ENCODE measurements at regions not wholly inside any gene's neighbourhood (a gene's known extent, or its start where the extent isn't known, plus 50 kb on each side); places are given as distances from the start of the nearest gene placed in this dataset.

DNA sequence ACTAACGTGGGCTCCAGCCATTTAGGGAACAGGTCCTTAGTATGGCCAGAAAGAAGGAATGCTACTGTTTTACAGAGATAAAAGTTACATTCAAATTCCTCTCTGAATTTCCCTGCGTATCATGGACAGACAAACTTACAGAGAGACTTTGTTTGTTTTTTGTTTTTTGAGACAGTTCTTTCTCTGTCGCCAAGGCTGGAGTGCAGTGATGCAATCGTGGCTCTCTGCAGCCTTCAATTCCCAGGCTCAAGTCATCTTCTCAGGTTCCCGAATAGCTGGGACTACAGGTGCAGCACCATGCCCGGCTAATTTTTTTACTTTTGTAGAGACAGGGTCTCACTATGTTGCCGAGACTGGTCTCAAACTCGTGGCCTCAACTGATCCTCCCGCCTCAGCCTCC is 64.5 kb upstream of the MPP7 start:
- intact Hi-C loops (cut with micrococcal nuclease): no loop called here
- no TSS peak for BruUV-seq (replicated peaks)
- FAIRE-seq: no peak
- ChIA-PET POLR2A (no interaction called here), CTCF (interaction anchor here (0.9 to 1.5 kb wide), 2 partner anchors 14 to 26 kb away, joined by 3 to 4 read pairs; no protein-coding TSS in a partner anchor)
- no peaks in the 10 kb centered on the region for H3K9me3 ChIP-seq (replicated peaks; ENCODE audit: control insufficient read depth, insufficient read depth, low read length)
- H4K20me1 ChIP-seq (replicated peaks; ENCODE audit: control insufficient read depth, extremely low read depth, insufficient read depth, low read length): no peaks in the 10 kb centered on the region
- no peak overlapping the region for H2AFZ ChIP-seq (ENCODE audit: low read depth, low read length)
- H3K4me1 ChIP-seq (ENCODE audit: control insufficient read depth, extremely low read depth, insufficient read depth, low read length): no peaks in the 10 kb centered on the region
- H3K36me3 ChIP-seq (ENCODE audit: control insufficient read depth in 2 of 2, extremely low read depth in 1 of 2, insufficient read depth in 2 of 2, low read length in 2 of 2): no peaks in the 10 kb centered on the region
- dilution Hi-C loops (cut with MboI; ENCODE audit: extremely low pct_ligation_motif_present, low sequenced_read_pairs): no loop called here
- no peak overlapping the region for H3K9ac ChIP-seq (replicated peaks; ENCODE audit: extremely low read depth, insufficient read depth, low read length)
- no peak overlapping the region for H3K4me3 ChIP-seq (replicated peaks in 1 of 3; ENCODE audit: insufficient read depth in 1 of 3, low read depth in 1 of 3, low read length in 3 of 3)
- H3K27me3 ChIP-seq (ENCODE audit: control insufficient read depth in 2 of 2, insufficient read depth in 2 of 2, low read length in 2 of 2): peaks cover 0 to 2% of the 10 kb centered on the region in 2 experiments
- no peaks in the 10 kb centered on the region for H3K9me1 ChIP-seq (replicated peaks; ENCODE audit: control insufficient read depth, extremely low read depth, insufficient read depth, low read length)
- no peaks in the 10 kb centered on the region for H3K79me2 ChIP-seq (ENCODE audit: control insufficient read depth, insufficient read depth, low read length)
- DNase-seq (ENCODE audit: low read depth, low spot score): no peak
- H3K27ac ChIP-seq (ENCODE audit: insufficient read depth, low read depth, low read length): no peak overlapping the region
- TF ChIP-seq MYC (IDR thresholded peaks at IDR 0.05; ENCODE audit: low read depth, low read length): no peak
- TF ChIP-seq GATA2 (IDR thresholded peaks at IDR 0.05; ENCODE audit: insufficient read depth, insufficient read length, low read depth, low read length): no peak
- no peak for TF ChIP-seq POLR2AphosphoS5 (IDR thresholded peaks at IDR 0.05; ENCODE audit: insufficient read depth, low read depth, low read length)
- TF ChIP-seq JUN (IDR thresholded peaks at IDR 0.05; ENCODE audit: borderline replicate concordance, insufficient read depth, insufficient read length, low read depth): no peak
- TF ChIP-seq, protein P1, sequence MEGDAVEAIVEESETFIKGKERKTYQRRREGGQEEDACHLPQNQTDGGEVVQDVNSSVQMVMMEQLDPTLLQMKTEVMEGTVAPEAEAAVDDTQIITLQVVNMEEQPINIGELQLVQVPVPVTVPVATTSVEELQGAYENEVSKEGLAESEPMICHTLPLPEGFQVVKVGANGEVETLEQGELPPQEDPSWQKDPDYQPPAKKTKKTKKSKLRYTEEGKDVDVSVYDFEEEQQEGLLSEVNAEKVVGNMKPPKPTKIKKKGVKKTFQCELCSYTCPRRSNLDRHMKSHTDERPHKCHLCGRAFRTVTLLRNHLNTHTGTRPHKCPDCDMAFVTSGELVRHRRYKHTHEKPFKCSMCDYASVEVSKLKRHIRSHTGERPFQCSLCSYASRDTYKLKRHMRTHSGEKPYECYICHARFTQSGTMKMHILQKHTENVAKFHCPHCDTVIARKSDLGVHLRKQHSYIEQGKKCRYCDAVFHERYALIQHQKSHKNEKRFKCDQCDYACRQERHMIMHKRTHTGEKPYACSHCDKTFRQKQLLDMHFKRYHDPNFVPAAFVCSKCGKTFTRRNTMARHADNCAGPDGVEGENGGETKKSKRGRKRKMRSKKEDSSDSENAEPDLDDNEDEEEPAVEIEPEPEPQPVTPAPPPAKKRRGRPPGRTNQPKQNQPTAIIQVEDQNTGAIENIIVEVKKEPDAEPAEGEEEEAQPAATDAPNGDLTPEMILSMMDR (IDR thresholded peaks at IDR 0.05; ENCODE audit: extremely low read depth in 1 of 2, insufficient read depth in 1 of 2, low read depth in 1 of 2, low read length in 2 of 2): no peak
- H3K4me2 ChIP-seq (ENCODE audit: insufficient read depth, low read length): no peak overlapping the region

DNA sequence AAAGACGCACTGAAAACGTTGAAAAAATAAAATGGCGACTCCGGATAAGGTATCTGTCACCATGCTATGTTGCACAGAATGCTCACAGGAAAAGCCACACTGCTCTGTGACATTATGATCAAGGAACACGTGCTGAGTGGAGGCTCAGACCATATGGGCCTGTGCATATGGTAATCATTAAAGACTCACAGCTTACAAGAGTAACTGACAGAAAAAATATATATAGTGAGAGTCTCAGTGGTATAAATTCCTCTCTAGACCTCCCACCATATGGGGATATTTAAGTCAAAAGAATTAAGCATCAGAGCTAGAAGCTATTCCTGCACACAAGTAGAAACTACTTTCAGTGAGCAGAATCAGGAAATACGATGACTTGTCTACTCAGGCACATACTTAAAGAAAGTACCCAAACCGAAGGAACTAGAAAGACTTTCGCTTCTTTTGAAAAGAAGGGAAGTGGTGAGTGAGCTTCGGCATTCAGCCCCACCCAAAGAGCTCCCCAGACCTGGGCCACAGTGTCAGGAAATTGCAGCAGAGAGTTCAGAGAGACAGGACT is 65.1 kb upstream of the MPP7 start:
- POLR2A ChIA-PET: no interaction called here
- intact Hi-C loops (cut with micrococcal nuclease) (no loop called here), dilution Hi-C loops (cut with MboI; ENCODE audit: extremely low pct_ligation_motif_present, low sequenced_read_pairs) (no loop called here)
- H3K4me3 ChIP-seq (replicated peaks in 1 of 3; ENCODE audit: insufficient read depth in 1 of 3, low read depth in 1 of 3, low read length in 3 of 3): no peak overlapping the region
- H3K4me2 ChIP-seq (ENCODE audit: insufficient read depth, low read length): no peak overlapping the region
- FAIRE-seq (no peak), DNase-seq (ENCODE audit: low read depth, low spot score) (no peak)
- H3K27ac ChIP-seq (ENCODE audit: insufficient read depth, low read depth, low read length): no peak overlapping the region
- no TSS peak for BruUV-seq (replicated peaks)
- no peaks in the 10 kb centered on the region for H4K20me1 ChIP-seq (replicated peaks; ENCODE audit: control insufficient read depth, extremely low read depth, insufficient read depth, low read length)
- H3K36me3 ChIP-seq (ENCODE audit: control insufficient read depth in 2 of 2, extremely low read depth in 1 of 2, insufficient read depth in 2 of 2, low read length in 2 of 2): no peaks in the 10 kb centered on the region
- TF ChIP-seq GATA2 (IDR thresholded peaks at IDR 0.05; ENCODE audit: insufficient read depth, insufficient read length, low read depth, low read length) (no peak), JUN (IDR thresholded peaks at IDR 0.05; ENCODE audit: borderline replicate concordance, insufficient read depth, insufficient read length, low read depth) (no peak), FOS (IDR thresholded peaks at IDR 0.05; ENCODE audit: borderline replicate concordance, insufficient read depth, low read length) (no peak), EZH2 (IDR thresholded peaks at IDR 0.05; ENCODE audit: borderline replicate concordance, low read depth, low read length, severe bottlenecking) (no peak), POLR2AphosphoS5 (IDR thresholded peaks at IDR 0.05; ENCODE audit: insufficient read depth, low read depth, low read length) (no peak), POLR2A (IDR thresholded peaks at IDR 0.05; ENCODE audit: low read depth, low read length) (no peak), MYC (IDR thresholded peaks at IDR 0.05; ENCODE audit: low read depth, low read length) (no peak)
- TF ChIP-seq, protein P2, sequence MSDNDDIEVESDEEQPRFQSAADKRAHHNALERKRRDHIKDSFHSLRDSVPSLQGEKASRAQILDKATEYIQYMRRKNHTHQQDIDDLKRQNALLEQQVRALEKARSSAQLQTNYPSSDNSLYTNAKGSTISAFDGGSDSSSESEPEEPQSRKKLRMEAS (IDR thresholded peaks at IDR 0.05; ENCODE audit: insufficient read depth, insufficient read length): no peak
- TF ChIP-seq, protein P1 (IDR thresholded peaks at IDR 0.05; ENCODE audit: extremely low read depth in 1 of 2, insufficient read depth in 1 of 2, low read depth in 1 of 2, low read length in 2 of 2): no peak
- H2AFZ ChIP-seq (ENCODE audit: low read depth, low read length): no peak overlapping the region
- peaks cover 0 to 2% of the 10 kb centered on the region in 2 experiments for H3K27me3 ChIP-seq (ENCODE audit: control insufficient read depth in 2 of 2, insufficient read depth in 2 of 2, low read length in 2 of 2)
- no peak overlapping the region for H3K9ac ChIP-seq (replicated peaks; ENCODE audit: extremely low read depth, insufficient read depth, low read length)
- H3K4me1 ChIP-seq (ENCODE audit: control insufficient read depth, extremely low read depth, insufficient read depth, low read length): no peaks in the 10 kb centered on the region
- H3K79me2 ChIP-seq (ENCODE audit: control insufficient read depth, insufficient read depth, low read length): no peaks in the 10 kb centered on the region
- CTCF ChIA-PET: interaction anchor here (1.5 kb wide), 1 partner anchor 13 kb away, joined by 4 read pairs; no protein-coding TSS in a partner anchor
- no peaks in the 10 kb centered on the region for H3K9me3 ChIP-seq (replicated peaks; ENCODE audit: control insufficient read depth, insufficient read depth, low read length)
- no peaks in the 10 kb centered on the region for H3K9me1 ChIP-seq (replicated peaks; ENCODE audit: control insufficient read depth, extremely low read depth, insufficient read depth, low read length)
